ENCODE measurements at regions not wholly inside any gene's neighbourhood (a gene's known extent, or its start where the extent isn't known, plus 50 kb on each side); places are given as distances from the start of the nearest gene placed in this dataset.

DNA sequence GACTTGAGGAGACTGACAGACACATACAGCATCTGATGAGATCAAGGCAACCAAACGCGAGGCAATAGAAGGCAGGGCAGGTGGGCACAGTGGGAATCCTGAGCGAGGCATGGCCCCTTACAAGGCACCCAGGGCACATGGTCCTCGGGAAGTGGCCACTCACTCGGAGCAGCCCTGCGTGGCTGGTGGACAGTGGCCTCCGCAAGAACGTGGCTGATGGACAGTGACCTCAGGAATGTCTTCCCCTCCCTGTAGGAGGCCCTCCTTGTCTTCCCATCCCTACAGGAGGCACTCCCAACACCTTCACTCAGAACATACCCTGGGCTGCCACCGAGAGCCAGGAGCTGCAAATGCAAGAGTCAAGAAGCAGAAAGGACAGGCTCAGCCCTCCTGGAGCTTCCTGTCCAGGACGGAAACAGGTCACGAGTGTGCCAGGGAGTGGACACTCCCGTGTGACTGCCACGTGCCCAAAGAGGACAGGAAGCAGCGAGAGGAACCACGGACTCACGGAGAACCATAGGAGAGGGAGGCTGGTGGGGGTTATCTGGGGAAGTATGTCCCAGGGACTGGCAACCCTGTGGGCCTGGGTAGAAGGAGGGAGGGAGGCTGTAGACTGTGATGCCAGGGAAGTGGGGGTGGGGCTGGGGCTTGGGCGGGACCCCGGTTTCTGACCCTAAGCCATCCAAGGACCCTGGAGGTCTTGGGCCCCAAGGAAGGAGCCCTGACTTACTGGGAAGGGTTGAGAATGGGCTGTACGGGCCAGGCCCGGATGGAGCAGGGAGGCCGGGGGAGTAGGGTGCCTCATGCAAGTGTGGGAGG lies 321.9 kb upstream of the IRX4 start:
- no peaks in the 10 kb centered on the region for H3K9me2 ChIP-seq (replicated peaks; ENCODE audit: insufficient read depth, low read length)
- H3K9me3 ChIP-seq (replicated peaks; ENCODE audit: insufficient read depth, low read length): no peaks in the 10 kb centered on the region
- DNase-seq: no peak
- H3K4me3 ChIP-seq (ENCODE audit: low read length): no peak overlapping the region
- H3K36me3 ChIP-seq (replicated peaks; ENCODE audit: insufficient read depth, low read length): no peaks in the 10 kb centered on the region
- no peaks in the 10 kb centered on the region for H3K27me3 ChIP-seq (replicated peaks; ENCODE audit: insufficient read depth, low read length)
- no peak overlapping the region for H3K4me2 ChIP-seq (ENCODE audit: low read depth, low read length)
- H3K79me2 ChIP-seq (ENCODE audit: low read length): no peaks in the 10 kb centered on the region
- no peaks in the 10 kb centered on the region for H4K20me1 ChIP-seq (ENCODE audit: insufficient read depth, low read length)
- no peak overlapping the region for H2AFZ ChIP-seq (ENCODE audit: low read length)
- TF ChIP-seq EZH2 (optimal IDR thresholded peaks at IDR 0.05; ENCODE audit: low read depth, low read length) (no peak), EZH2phosphoT487 (IDR thresholded peaks at IDR 0.05; ENCODE audit: low read length) (no peak)
- TF ChIP-seq, protein P1, sequence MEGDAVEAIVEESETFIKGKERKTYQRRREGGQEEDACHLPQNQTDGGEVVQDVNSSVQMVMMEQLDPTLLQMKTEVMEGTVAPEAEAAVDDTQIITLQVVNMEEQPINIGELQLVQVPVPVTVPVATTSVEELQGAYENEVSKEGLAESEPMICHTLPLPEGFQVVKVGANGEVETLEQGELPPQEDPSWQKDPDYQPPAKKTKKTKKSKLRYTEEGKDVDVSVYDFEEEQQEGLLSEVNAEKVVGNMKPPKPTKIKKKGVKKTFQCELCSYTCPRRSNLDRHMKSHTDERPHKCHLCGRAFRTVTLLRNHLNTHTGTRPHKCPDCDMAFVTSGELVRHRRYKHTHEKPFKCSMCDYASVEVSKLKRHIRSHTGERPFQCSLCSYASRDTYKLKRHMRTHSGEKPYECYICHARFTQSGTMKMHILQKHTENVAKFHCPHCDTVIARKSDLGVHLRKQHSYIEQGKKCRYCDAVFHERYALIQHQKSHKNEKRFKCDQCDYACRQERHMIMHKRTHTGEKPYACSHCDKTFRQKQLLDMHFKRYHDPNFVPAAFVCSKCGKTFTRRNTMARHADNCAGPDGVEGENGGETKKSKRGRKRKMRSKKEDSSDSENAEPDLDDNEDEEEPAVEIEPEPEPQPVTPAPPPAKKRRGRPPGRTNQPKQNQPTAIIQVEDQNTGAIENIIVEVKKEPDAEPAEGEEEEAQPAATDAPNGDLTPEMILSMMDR (IDR thresholded peaks at IDR 0.05; ENCODE audit: low read length): no peak
- H3K4me1 ChIP-seq (ENCODE audit: low read length): no peaks in the 10 kb centered on the region
- no peak overlapping the region for H3K27ac ChIP-seq (ENCODE audit: low read length)
- no peaks in the 10 kb centered on the region for H3F3A ChIP-seq (ENCODE audit: insufficient read depth, low read length)
- no peak overlapping the region for H3K9ac ChIP-seq (ENCODE audit: low read length)

GRCh38 chr5:2203774-2204173 lies 321.0 kb upstream of the IRX4 start:
- no peak for DNase-seq
- Histone ChIP-seq H3K27ac (ENCODE audit: low read length) (no peak overlapping the region), H2AFZ (ENCODE audit: low read length) (no peak overlapping the region)

GRCh38 chr5:2201832-2202231 lies 319.1 kb upstream of the IRX4 start:
- no peaks in the 10 kb centered on the region for H3K4me1 ChIP-seq (ENCODE audit: low read length)
- H3K36me3 ChIP-seq (replicated peaks; ENCODE audit: insufficient read depth, low read length): no peaks in the 10 kb centered on the region
- no peaks in the 10 kb centered on the region for H3K79me2 ChIP-seq (ENCODE audit: low read length)
- no peaks in the 10 kb centered on the region for H3F3A ChIP-seq (ENCODE audit: insufficient read depth, low read length)
- DNase-seq: no peak
- no peak overlapping the region for H3K9ac ChIP-seq (ENCODE audit: low read length)
- H2AFZ ChIP-seq (ENCODE audit: low read length): no peak overlapping the region
- no peaks in the 10 kb centered on the region for H3K27me3 ChIP-seq (replicated peaks; ENCODE audit: insufficient read depth, low read length)
- H4K20me1 ChIP-seq (ENCODE audit: insufficient read depth, low read length): no peaks in the 10 kb centered on the region
- no peak overlapping the region for H3K4me3 ChIP-seq (ENCODE audit: low read length)
- H3K9me2 ChIP-seq (replicated peaks; ENCODE audit: insufficient read depth, low read length): no peaks in the 10 kb centered on the region
- no peak for TF ChIP-seq EZH2phosphoT487 (IDR thresholded peaks at IDR 0.05; ENCODE audit: low read length)
- TF ChIP-seq, protein P1 (IDR thresholded peaks at IDR 0.05; ENCODE audit: low read length): no peak
- no peak for TF ChIP-seq EZH2 (optimal IDR thresholded peaks at IDR 0.05; ENCODE audit: low read depth, low read length)
- H3K4me2 ChIP-seq (ENCODE audit: low read depth, low read length): no peak overlapping the region
- H3K27ac ChIP-seq (ENCODE audit: low read length): no peak overlapping the region
- no peaks in the 10 kb centered on the region for H3K9me3 ChIP-seq (replicated peaks; ENCODE audit: insufficient read depth, low read length)

More at GRCh38 chr5:2203774-2204173, 321.0 kb upstream of the IRX4 start:
- H3K27me3 ChIP-seq (replicated peaks; ENCODE audit: insufficient read depth, low read length): no peaks in the 10 kb centered on the region
- no peaks in the 10 kb centered on the region for H3F3A ChIP-seq (ENCODE audit: insufficient read depth, low read length)
- H3K4me3 ChIP-seq (ENCODE audit: low read length): no peak overlapping the region
- H3K9me3 ChIP-seq (replicated peaks; ENCODE audit: insufficient read depth, low read length): no peaks in the 10 kb centered on the region
- no peak overlapping the region for H3K4me2 ChIP-seq (ENCODE audit: low read depth, low read length)
- no peaks in the 10 kb centered on the region for H4K20me1 ChIP-seq (ENCODE audit: insufficient read depth, low read length)
- no peaks in the 10 kb centered on the region for H3K9me2 ChIP-seq (replicated peaks; ENCODE audit: insufficient read depth, low read length)
- H3K36me3 ChIP-seq (replicated peaks; ENCODE audit: insufficient read depth, low read length): no peaks in the 10 kb centered on the region
- TF ChIP-seq EZH2phosphoT487 (IDR thresholded peaks at IDR 0.05; ENCODE audit: low read length) (no peak), EZH2 (optimal IDR thresholded peaks at IDR 0.05; ENCODE audit: low read depth, low read length) (no peak)
- TF ChIP-seq, protein P1 (IDR thresholded peaks at IDR 0.05; ENCODE audit: low read length): no peak
- H3K4me1 ChIP-seq (ENCODE audit: low read length): no peaks in the 10 kb centered on the region
- H3K9ac ChIP-seq (ENCODE audit: low read length): no peak overlapping the region
- H3K79me2 ChIP-seq (ENCODE audit: low read length): no peaks in the 10 kb centered on the region
